OCI-LY3 (cell line): ENCODE measurements at regions not wholly inside any gene's neighbourhood (a gene's known extent, or its start where the extent isn't known, plus 50 kb on each side); places are given as distances from the start of the nearest gene placed in this dataset.

Experiments
- CTCF ChIP-seq: fragments of 200-600, 300-600 bp; sonication (generic); IDR thresholded peaks from 2 replicates; pipeline ENCODE4 v1.5.1; 2014; ENCODE audit warnings: antibody characterized with exemption, low read length, low read depth
- EZH2phosphoT487 ChIP-seq: fragments of 200-600 bp; shearing (Covaris generic); IDR thresholded peaks from 2 replicates; pipeline ENCODE4 v1.6.1; 2018; ENCODE audit warnings: antibody characterized with exemption, mixed run types, low read depth

DNA sequence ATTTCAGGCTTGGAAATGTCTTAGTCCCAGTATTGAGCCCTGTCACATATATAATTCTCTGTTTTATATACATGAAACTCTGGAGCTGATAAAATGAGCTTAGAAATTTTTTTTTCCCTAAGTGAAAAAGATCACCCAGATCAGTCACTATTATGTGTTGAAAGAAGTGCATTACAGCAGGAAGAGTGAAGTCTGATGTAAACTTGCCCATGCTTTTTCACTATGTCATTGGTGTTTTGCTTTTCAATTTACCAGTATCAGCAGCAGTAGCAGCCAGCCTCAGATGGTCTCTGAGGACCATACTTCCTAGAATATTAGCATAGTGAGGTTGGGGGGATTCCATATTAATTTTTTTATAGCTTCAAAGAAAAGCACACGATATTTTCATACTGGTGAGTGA lies 255.6 kb upstream of the KCNH8 start:
- TF ChIP-seq CTCF (no peak), EZH2phosphoT487 (no peak)
